IMR-90 (cell line): ENCODE measurements at regions not wholly inside any gene's neighbourhood (a gene's known extent, or its start where the extent isn't known, plus 50 kb on each side); places are given as distances from the start of the nearest gene placed in this dataset.

ENCODE experiments used
- CTCF ChIP-seq: conservative IDR thresholded peaks from 2 replicates; pipeline ENCODE4 v1.5.1; 2012; ENCODE audit warnings: mild to moderate bottlenecking, low read depth, low read length, improper control_type of control experiment
- RFX5 ChIP-seq: IDR thresholded peaks from 2 replicates; pipeline ENCODE4 v1.8.0; 2012; ENCODE audit warnings: low read depth, mild to moderate bottlenecking, low read length, moderate library complexity

GRCh38 chr5:101932599-101932998 lies 363.5 kb downstream of the SLCO4C1 start:
- no peak for TF ChIP-seq CTCF
- TF ChIP-seq RFX5, result no peak
